ENCODE measurements at regions not wholly inside any gene's neighbourhood (a gene's known extent, or its start where the extent isn't known, plus 50 kb on each side); places are given as distances from the start of the nearest gene placed in this dataset.
"Not testable (repeated sequence)": the region's sequence is repeated elsewhere in the genome, so short reads cannot be mapped to it uniquely, and the experiment has no call there.

DNA sequence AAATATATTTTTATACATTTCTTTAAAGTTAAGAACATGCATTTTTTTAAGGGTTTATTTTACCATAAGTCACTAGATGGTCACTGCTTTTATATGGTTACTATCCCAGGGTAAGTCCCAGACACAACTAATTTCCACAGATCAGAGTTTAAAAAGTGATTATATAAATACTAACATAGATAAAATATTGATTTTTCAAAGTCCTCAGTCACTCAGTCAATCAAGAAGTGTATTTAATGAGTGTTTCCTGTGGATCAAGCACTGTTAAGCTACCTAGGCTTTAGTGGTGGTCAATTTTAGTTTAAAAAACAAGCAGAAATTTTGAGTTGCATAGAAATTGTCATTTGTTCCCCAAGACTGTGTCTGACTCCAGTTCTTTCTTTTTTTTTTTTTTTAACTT, 399.5 kb upstream of the SYNCRIP start:
- intact Hi-C loops (cut with DNase I), result no loop called here

GRCh38 chr6:86031713-86032112, 389.0 kb upstream of the SYNCRIP start:
- intact Hi-C loops (cut with DNase I), result no loop called here

More for the DNA sequence above, 399.5 kb upstream of the SYNCRIP start:
- no peak overlapping the region for H3K4me3 ChIP-seq
- H3K9me3 ChIP-seq, result no peaks in the 10 kb centered on the region
- H3K4me1 ChIP-seq (replicated peaks), result no peaks in the 10 kb centered on the region
- no peaks in the 10 kb centered on the region for H3K27me3 ChIP-seq (replicated peaks; ENCODE audit: insufficient read depth)
- H3K27ac ChIP-seq, result no peak overlapping the region
- TF ChIP-seq POLR2AphosphoS5 (IDR thresholded peaks at IDR 0.05), result no peak
- TF ChIP-seq POLR2A (IDR thresholded peaks at IDR 0.05), result no peak
- no peak for TF ChIP-seq CTCF (IDR thresholded peaks at IDR 0.05)
- no peaks in the 10 kb centered on the region for H3K36me3 ChIP-seq
- no peak for DNase-seq (ENCODE audit: low spot score)

DNA sequence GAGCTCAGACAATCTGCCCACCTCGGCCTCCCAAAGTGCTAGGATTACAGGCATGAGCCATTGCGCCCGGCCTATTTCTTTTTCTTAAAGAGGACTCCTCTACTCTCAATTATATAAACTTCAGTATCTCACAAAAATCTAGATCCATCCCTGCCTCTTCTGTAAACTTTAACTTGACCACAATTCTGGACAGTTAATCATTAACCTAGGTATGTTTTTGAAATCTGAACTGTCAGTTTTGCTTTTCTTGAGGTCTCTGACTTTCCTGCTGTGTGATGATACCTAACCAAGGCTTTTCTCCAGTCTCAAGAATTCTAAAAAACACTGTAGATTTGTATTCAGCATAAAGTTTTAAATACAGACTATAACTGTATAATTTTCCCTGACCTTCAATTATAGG, 388.2 kb upstream of the SYNCRIP start:
- no peak for DNase-seq (ENCODE audit: low spot score)
- Histone ChIP-seq H3K9me3 (no peaks in the 10 kb centered on the region), H3K27ac (no peak overlapping the region), H3K27me3 (replicated peaks; ENCODE audit: insufficient read depth) (no peaks in the 10 kb centered on the region), H3K4me3 (no peak overlapping the region), H3K36me3 (no peaks in the 10 kb centered on the region), H3K4me1 (replicated peaks) (no peaks in the 10 kb centered on the region)
- intact Hi-C loops (cut with DNase I), result no loop called here
- TF ChIP-seq CTCF (IDR thresholded peaks at IDR 0.05) (no peak), POLR2A (IDR thresholded peaks at IDR 0.05) (no peak), POLR2AphosphoS5 (IDR thresholded peaks at IDR 0.05) (no peak)
- 60% methylated on average over 3 of the region's 3 CpGs for WGBS

More at GRCh38 chr6:86031713-86032112, 389.0 kb upstream of the SYNCRIP start:
- Histone ChIP-seq H3K27ac (no peak overlapping the region), H3K4me3 (no peak overlapping the region), H3K9me3 (no peaks in the 10 kb centered on the region), H3K27me3 (replicated peaks; ENCODE audit: insufficient read depth) (no peaks in the 10 kb centered on the region), H3K36me3 (no peaks in the 10 kb centered on the region), H3K4me1 (replicated peaks) (no peaks in the 10 kb centered on the region)
- TF ChIP-seq POLR2AphosphoS5 (IDR thresholded peaks at IDR 0.05) (peak; percentile 11), CTCF (IDR thresholded peaks at IDR 0.05) (no peak)
- 10% methylated on average over 2 of the region's 2 CpGs for WGBS
- DNase-seq (ENCODE audit: low spot score), result no peak

GRCh38 chr6:86028776-86029175, 386.1 kb upstream of the SYNCRIP start:
- H3K4me1 ChIP-seq (replicated peaks), result no peaks in the 10 kb centered on the region
- H3K36me3 ChIP-seq, result no peaks in the 10 kb centered on the region
- no peak overlapping the region for H3K27ac ChIP-seq
- H3K9me3 ChIP-seq, result no peaks in the 10 kb centered on the region
- DNase-seq (ENCODE audit: low spot score), result no peak
- intact Hi-C loops (cut with DNase I), result no loop called here
- H3K4me3 ChIP-seq, result no peak overlapping the region
- no peaks in the 10 kb centered on the region for H3K27me3 ChIP-seq (replicated peaks; ENCODE audit: insufficient read depth)
- TF ChIP-seq POLR2AphosphoS5 (IDR thresholded peaks at IDR 0.05), result no peak
- TF ChIP-seq POLR2A (IDR thresholded peaks at IDR 0.05), result no peak
- no peak for TF ChIP-seq CTCF (IDR thresholded peaks at IDR 0.05)

- 51% methylated on average over 10 of the region's 10 CpGs for WGBS
- H3K27ac ChIP-seq; DNase-seq (ENCODE audit: low spot score); H3K4me3 ChIP-seq; H3K27me3 ChIP-seq (replicated peaks; ENCODE audit: insufficient read depth); intact Hi-C loops (cut with DNase I); H3K4me1 ChIP-seq (replicated peaks); H3K9me3 ChIP-seq; H3K36me3 ChIP-seq: not testable (repeated sequence)
These were observed 384.2 kb upstream of the SYNCRIP start for GRCh38 chr6:86026890-86027289.

Data from prostate gland (tissue), 2 donors.